AG04450 (cell line): ENCODE measurements at regions not wholly inside any gene's neighbourhood (a gene's known extent, or its start where the extent isn't known, plus 50 kb on each side); places are given as distances from the start of the nearest gene placed in this dataset.

Experiments used
- CTCF ChIA-PET: fragments of 300-600, 350-600 bp; formaldehyde crosslinking; extraction: SDS; loops from one replicate; lab custom pipeline; 2022; ENCODE audit warnings: antibody characterized with exemption, inconsistent platforms; lab: Charles Lee
- POLR2A ChIA-PET: fragments of 350-600 bp; formaldehyde crosslinking; extraction: SDS; loops from one replicate; lab custom pipeline; 2021; ENCODE audit warnings: antibody characterized with exemption, inconsistent platforms; lab: Yijun Ruan, JAX
- DNase-seq: peaks from one replicate; pipeline ENCODE4 v3.0.0-alpha.2; 2011; ENCODE audit warnings: low read depth, low spot score
- H3K27ac ChIP-seq: one replicate; pipeline ENCODE4 v1.5.1; 2012; ENCODE audit warnings: low read depth, low read length, control low read depth
- H3K27me3 ChIP-seq: one replicate; pipeline ENCODE4 v1.6.0; 2012; ENCODE audit warnings: low read length; ENCODE audit not compliant: control insufficient read depth, insufficient read depth
- H3K4me3 ChIP-seq: 2 replicates; pipeline ENCODE4 v1.5.1; 2011; ENCODE audit warnings: mild to moderate bottlenecking, low read depth, low read length, control low read depth
- H3K9me3 ChIP-seq: 2 replicates; pipeline ENCODE4 v1.5.1; 2012; ENCODE audit warnings: low read length; ENCODE audit not compliant: control insufficient read depth, insufficient read depth
- TF ChIP-seq, protein P1 (sequence below): IDR thresholded peaks from 2 replicates; pipeline ENCODE4 v1.5.1; 2011; ENCODE audit warnings: low read depth, low read length, control low read depth, inconsistent platforms

- Histone ChIP-seq H3K4me3 (no peak overlapping the region; the same call in 1 of the 2 replicates), H3K27me3 (no peaks in the 10 kb centered on the region), H3K9me3 (no peaks in the 10 kb centered on the region), H3K27ac (peak overlapping the region; percentile 41)
- DNase-seq: no peak
- POLR2A ChIA-PET: interaction anchor here (0.6 to 2.5 kb wide), 6 partner anchors 12 to 97 kb away, joined by 3 to 15 read pairs (median 4); partner anchors contain the start of gene MBNL2
- CTCF ChIA-PET: interaction anchor here (0.6 to 2.0 kb wide), 17 partner anchors 9 to 228 kb away, joined by 3 to 23 read pairs (median 4); partner anchors contain the start of gene MBNL2
- TF ChIP-seq, protein P1, sequence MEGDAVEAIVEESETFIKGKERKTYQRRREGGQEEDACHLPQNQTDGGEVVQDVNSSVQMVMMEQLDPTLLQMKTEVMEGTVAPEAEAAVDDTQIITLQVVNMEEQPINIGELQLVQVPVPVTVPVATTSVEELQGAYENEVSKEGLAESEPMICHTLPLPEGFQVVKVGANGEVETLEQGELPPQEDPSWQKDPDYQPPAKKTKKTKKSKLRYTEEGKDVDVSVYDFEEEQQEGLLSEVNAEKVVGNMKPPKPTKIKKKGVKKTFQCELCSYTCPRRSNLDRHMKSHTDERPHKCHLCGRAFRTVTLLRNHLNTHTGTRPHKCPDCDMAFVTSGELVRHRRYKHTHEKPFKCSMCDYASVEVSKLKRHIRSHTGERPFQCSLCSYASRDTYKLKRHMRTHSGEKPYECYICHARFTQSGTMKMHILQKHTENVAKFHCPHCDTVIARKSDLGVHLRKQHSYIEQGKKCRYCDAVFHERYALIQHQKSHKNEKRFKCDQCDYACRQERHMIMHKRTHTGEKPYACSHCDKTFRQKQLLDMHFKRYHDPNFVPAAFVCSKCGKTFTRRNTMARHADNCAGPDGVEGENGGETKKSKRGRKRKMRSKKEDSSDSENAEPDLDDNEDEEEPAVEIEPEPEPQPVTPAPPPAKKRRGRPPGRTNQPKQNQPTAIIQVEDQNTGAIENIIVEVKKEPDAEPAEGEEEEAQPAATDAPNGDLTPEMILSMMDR: no peak
These were observed 97.0 kb upstream of the MBNL2 start for GRCh38 chr13:97124915-97125809.

DNA sequence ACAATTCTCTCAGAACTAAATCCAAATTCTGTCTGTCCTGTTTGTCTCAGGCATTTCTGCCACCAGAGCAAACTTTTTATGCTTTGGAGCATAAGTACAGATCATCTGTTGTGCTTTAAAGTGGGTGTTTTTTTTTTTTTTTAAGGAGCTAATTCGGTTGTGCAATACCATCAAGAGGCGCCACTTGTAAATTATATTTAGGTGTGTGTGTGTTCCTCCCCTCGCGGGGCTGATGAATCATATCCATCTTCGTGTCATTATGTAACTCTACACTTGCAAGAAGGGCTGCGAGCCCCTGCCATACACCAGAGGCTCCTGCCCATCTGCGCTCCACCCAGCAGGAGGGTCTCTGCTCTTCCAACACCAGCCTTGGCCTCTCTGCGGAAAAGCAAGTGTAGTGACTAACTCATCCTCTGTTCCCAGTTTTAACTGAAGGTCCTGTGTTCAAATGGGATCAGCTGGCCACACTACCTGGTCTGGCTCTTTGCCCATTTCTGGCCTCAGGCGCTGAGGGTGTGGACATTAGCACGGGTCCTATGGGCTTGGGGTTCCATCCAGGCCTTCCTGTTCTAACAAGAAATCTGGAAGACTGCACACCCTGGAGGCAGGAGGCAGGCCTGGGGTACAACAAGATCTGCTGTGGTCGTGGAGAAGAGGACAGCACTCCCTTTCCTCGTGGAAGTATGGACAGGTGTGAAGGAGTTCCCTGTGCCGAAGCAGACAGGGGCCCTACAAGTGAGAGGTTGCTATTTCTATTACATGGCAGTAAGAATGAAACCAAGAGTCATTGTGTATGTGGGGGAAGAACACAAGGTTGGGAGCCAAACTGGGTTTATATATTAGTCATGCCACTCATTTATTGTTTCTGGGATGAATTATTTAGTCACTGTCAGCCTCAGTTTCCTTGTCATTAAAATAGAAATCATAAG lies 96.1 kb upstream of the MBNL2 start:
- ChIA-PET POLR2A (interaction anchor here (0.6 to 2.5 kb wide), 3 partner anchors 13 to 15 kb away, joined by 4 to 15 read pairs (median 4); no protein-coding TSS in a partner anchor), CTCF (interaction anchor here (0.5 to 2.0 kb wide), 21 partner anchors 9 to 1207 kb away, joined by 3 to 23 read pairs (median 4); partner anchors contain the start of gene MBNL2)
- Histone ChIP-seq H3K27me3 (no peaks in the 10 kb centered on the region), H3K27ac (peak overlapping the region; percentile 41), H3K4me3 (no peak overlapping the region; the same call in 1 of the 2 replicates), H3K9me3 (no peaks in the 10 kb centered on the region)
- no peak for DNase-seq
- TF ChIP-seq, protein P1: no peak

GRCh38 chr13:97127842-97128241 lies 94.3 kb upstream of the MBNL2 start:
- Histone ChIP-seq H3K27me3 (no peaks in the 10 kb centered on the region), H3K4me3 (no peak overlapping the region), H3K9me3 (no peaks in the 10 kb centered on the region), H3K27ac (no peak overlapping the region)
- POLR2A ChIA-PET: no interaction called here
- CTCF ChIA-PET: interaction anchor here (1.4 kb wide), 1 partner anchor 18 kb away, joined by 4 read pairs; no protein-coding TSS in a partner anchor
- TF ChIP-seq, protein P1: no peak
- no peak for DNase-seq

DNA sequence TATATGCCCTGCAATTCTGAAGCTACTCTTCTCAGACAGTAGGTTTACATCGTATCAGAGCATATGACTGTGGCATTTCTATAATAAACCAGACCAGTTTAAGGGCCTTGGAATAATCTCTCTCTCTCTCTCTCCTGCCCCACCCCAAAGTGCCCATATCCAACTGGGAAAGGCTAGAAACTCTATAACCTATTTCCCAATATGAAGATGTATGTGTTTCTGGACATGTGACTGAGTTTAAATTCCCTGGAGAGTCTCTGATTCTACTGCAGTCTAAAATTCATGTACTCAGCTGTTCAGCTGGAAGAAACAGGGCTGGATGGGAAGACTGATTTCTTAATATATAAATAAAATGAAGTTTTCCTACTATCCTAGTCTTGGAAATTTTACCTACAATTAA lies 91.9 kb upstream of the MBNL2 start:
- POLR2A ChIA-PET: interaction anchor here (0.7 kb wide), 1 partner anchor 176 kb away, joined by 9 read pairs; no protein-coding TSS in a partner anchor
- H3K9me3 ChIP-seq: no peaks in the 10 kb centered on the region
- no peak overlapping the region for H3K27ac ChIP-seq
- CTCF ChIA-PET: interaction anchor here (0.6 to 3.4 kb wide), 6 partner anchors 15 to 167 kb away, joined by 3 to 24 read pairs (median 4); no protein-coding TSS in a partner anchor
- no peaks in the 10 kb centered on the region for H3K27me3 ChIP-seq
- TF ChIP-seq, protein P1: no peak
- no peak for DNase-seq
- no peak overlapping the region for H3K4me3 ChIP-seq
